ENCODE measurements at regions not wholly inside any gene's neighbourhood (a gene's known extent, or its start where the extent isn't known, plus 50 kb on each side); places are given as distances from the start of the nearest gene placed in this dataset.

DNA sequence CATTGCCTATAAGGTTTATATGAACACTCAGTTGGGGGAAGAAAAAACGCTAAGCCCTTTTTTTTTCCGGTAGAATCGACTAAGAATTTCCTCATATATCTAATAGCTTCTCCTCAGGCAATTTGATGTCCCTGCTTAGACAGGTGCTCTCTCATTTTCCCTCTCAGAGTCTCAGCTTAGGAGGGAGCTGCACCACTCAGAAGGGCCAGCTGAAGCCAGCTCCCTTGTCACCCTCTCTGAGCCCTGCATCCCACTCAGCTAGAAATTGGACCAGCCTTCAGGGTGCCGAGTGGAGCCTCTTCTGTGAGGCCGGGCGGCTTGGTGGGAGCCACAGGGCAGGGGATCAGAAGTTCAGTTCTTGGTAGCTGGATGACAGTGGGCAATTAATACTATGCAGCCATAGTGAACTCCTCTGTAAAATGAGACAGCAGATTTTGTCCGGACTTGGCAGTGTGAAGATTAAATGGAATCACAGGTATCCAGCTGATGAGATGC, 368.5 kb downstream of the MAFB start:
- H3K4me3 ChIP-seq (ENCODE audit: insufficient read depth, low read length): no peak overlapping the region
- no peak for DNase-seq (ENCODE audit: insufficient read length, low spot score, missing footprints)
- H3K36me3 ChIP-seq (ENCODE audit: insufficient read depth, low read length): no peaks in the 10 kb centered on the region
- no peaks in the 10 kb centered on the region for H4K20me1 ChIP-seq (ENCODE audit: insufficient read depth, low read length)
- no peaks in the 10 kb centered on the region for H3K9me3 ChIP-seq (ENCODE audit: low read depth, low read length)
- H3K27ac ChIP-seq (ENCODE audit: low read depth, low read length): no peak overlapping the region
- H3K27me3 ChIP-seq (ENCODE audit: insufficient read depth, low read length): no peaks in the 10 kb centered on the region
- no peak overlapping the region for H2AFZ ChIP-seq (ENCODE audit: low read length)
- H3K4me1 ChIP-seq (ENCODE audit: insufficient read depth, low read length): no peaks in the 10 kb centered on the region
- H3K79me2 ChIP-seq (ENCODE audit: insufficient read depth, low read length): no peaks in the 10 kb centered on the region
- TF ChIP-seq, protein P1, sequence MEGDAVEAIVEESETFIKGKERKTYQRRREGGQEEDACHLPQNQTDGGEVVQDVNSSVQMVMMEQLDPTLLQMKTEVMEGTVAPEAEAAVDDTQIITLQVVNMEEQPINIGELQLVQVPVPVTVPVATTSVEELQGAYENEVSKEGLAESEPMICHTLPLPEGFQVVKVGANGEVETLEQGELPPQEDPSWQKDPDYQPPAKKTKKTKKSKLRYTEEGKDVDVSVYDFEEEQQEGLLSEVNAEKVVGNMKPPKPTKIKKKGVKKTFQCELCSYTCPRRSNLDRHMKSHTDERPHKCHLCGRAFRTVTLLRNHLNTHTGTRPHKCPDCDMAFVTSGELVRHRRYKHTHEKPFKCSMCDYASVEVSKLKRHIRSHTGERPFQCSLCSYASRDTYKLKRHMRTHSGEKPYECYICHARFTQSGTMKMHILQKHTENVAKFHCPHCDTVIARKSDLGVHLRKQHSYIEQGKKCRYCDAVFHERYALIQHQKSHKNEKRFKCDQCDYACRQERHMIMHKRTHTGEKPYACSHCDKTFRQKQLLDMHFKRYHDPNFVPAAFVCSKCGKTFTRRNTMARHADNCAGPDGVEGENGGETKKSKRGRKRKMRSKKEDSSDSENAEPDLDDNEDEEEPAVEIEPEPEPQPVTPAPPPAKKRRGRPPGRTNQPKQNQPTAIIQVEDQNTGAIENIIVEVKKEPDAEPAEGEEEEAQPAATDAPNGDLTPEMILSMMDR (IDR thresholded peaks at IDR 0.05; ENCODE audit: extremely low read depth, low read depth, low read length): no peak
- no peak overlapping the region for H3K4me2 ChIP-seq (ENCODE audit: insufficient read depth, low read length)

DNA sequence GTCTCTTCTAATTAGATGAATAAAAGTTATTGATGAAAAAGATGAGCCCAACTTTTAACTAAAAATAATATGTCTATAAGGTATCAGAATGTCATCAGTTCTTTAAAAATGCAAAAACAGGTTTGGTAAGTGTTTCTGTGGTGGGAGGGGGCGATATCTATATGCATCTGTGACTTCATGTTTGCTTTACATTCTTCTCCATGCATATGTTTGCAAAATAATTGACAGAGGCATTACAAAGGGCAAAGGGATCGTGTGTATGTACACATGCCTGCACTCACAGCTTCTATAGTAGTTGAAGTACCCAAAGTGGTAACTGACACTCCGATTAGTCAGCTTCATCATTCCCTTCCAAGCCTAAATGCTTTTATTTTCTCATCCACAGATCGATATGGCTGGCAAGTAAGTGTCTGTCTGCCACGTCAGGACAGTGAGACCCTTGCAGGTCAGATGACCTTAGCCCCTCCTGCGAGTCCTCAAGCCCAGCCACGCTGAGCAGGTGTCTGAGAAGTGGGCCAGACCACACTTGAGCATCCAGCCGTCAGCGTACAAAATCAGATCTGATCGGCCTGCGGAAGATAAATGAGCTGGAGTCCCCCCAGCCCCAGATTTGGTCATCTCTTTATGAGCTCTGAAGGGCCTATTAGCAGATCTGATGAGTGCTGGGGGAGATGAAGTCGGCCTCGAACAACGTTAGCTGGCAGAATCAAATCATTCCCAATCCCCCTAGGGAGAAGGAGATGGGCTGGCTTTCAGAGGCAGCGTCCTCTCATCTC, 369.1 kb downstream of the MAFB start:
- H3K4me2 ChIP-seq (ENCODE audit: insufficient read depth, low read length): no peak overlapping the region
- TF ChIP-seq, protein P1 (IDR thresholded peaks at IDR 0.05; ENCODE audit: extremely low read depth, low read depth, low read length): no peak
- no peaks in the 10 kb centered on the region for H3K79me2 ChIP-seq (ENCODE audit: insufficient read depth, low read length)

DNA sequence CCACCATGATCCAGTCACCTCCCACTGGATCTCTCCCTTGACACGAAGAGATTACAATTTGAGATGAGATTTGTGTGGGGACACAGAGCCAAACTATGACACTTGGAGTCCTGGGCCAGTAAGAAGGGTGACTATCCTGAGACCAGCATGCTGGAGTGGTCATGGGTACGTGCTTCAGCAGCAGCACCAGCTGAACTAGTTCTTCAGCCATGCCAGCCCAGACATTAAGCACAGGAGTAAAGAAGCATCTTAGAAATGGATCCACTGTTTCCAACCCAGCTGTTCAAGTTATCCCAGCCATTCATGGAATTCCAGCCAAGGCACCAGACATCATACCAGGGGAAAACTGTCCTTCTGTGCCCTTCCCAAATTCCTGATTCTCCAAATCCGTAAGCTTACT, 370.0 kb downstream of the MAFB start:
- TF ChIP-seq, protein P1 (IDR thresholded peaks at IDR 0.05; ENCODE audit: extremely low read depth, low read depth, low read length): no peak
- DNase-seq (ENCODE audit: insufficient read length, low spot score, missing footprints): no peak
- H3K79me2 ChIP-seq (ENCODE audit: insufficient read depth, low read length): no peaks in the 10 kb centered on the region
- no peak overlapping the region for H2AFZ ChIP-seq (ENCODE audit: low read length)
- no peaks in the 10 kb centered on the region for H4K20me1 ChIP-seq (ENCODE audit: insufficient read depth, low read length)
- H3K27ac ChIP-seq (ENCODE audit: low read depth, low read length): no peak overlapping the region
- H3K27me3 ChIP-seq (ENCODE audit: insufficient read depth, low read length): no peaks in the 10 kb centered on the region
- no peaks in the 10 kb centered on the region for H3K4me1 ChIP-seq (ENCODE audit: insufficient read depth, low read length)
- H3K9me3 ChIP-seq (ENCODE audit: low read depth, low read length): no peaks in the 10 kb centered on the region
- H3K4me2 ChIP-seq (ENCODE audit: insufficient read depth, low read length): no peak overlapping the region
- no peak overlapping the region for H3K4me3 ChIP-seq (ENCODE audit: insufficient read depth, low read length)
- no peaks in the 10 kb centered on the region for H3K36me3 ChIP-seq (ENCODE audit: insufficient read depth, low read length)

More for the DNA sequence above, 369.1 kb downstream of the MAFB start:
- no peak for DNase-seq (ENCODE audit: insufficient read length, low spot score, missing footprints)
- H3K9me3 ChIP-seq (ENCODE audit: low read depth, low read length): no peaks in the 10 kb centered on the region
- no peaks in the 10 kb centered on the region for H3K36me3 ChIP-seq (ENCODE audit: insufficient read depth, low read length)
- no peak overlapping the region for H3K27ac ChIP-seq (ENCODE audit: low read depth, low read length)
- no peak overlapping the region for H2AFZ ChIP-seq (ENCODE audit: low read length)
- H3K4me1 ChIP-seq (ENCODE audit: insufficient read depth, low read length): no peaks in the 10 kb centered on the region
- H3K4me3 ChIP-seq (ENCODE audit: insufficient read depth, low read length): no peak overlapping the region
- no peaks in the 10 kb centered on the region for H3K27me3 ChIP-seq (ENCODE audit: insufficient read depth, low read length)
- no peaks in the 10 kb centered on the region for H4K20me1 ChIP-seq (ENCODE audit: insufficient read depth, low read length)

DNA sequence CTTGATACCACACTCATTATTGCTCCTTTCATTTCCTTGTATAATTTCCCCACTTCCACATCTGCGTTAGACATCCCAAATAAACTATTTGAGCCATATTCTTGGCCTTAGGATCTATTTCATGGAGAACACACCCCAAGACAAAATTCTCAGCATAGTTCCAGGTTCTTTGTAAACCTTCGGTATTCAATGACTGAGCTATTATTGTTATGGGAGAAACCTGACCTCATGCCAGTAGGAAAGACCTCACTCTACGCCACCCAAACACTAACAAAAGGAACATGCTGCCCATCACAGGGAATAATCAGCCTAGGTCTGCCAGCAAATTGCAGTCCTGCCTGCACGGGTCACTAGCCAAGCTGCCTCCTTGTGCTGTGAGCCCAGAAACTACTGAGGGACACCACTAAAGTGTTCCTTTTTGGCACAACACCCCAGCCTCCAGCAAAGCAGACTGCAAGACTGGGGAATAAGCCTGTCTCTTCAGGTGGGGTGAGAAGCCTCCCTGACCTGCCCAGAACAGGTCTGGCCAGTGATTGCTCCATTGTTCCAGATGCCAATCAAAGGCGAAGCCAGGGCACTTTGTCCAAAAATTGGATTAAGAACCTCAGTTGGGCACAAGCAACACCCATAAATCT, 371.8 kb downstream of the MAFB start:
- H3K27ac ChIP-seq (ENCODE audit: low read depth, low read length): no peak overlapping the region
- TF ChIP-seq, protein P1 (IDR thresholded peaks at IDR 0.05; ENCODE audit: extremely low read depth, low read depth, low read length): no peak

More for the DNA sequence above, 371.8 kb downstream of the MAFB start:
- Histone ChIP-seq H3K9me3 (ENCODE audit: low read depth, low read length) (no peaks in the 10 kb centered on the region), H3K4me3 (ENCODE audit: insufficient read depth, low read length) (no peak overlapping the region), H3K4me1 (ENCODE audit: insufficient read depth, low read length) (no peaks in the 10 kb centered on the region), H4K20me1 (ENCODE audit: insufficient read depth, low read length) (no peaks in the 10 kb centered on the region), H3K36me3 (ENCODE audit: insufficient read depth, low read length) (no peaks in the 10 kb centered on the region), H2AFZ (ENCODE audit: low read length) (no peak overlapping the region), H3K79me2 (ENCODE audit: insufficient read depth, low read length) (no peaks in the 10 kb centered on the region), H3K27me3 (ENCODE audit: insufficient read depth, low read length) (no peaks in the 10 kb centered on the region), H3K4me2 (ENCODE audit: insufficient read depth, low read length) (no peak overlapping the region)
- DNase-seq (ENCODE audit: insufficient read length, low spot score, missing footprints): no peak
